HUDEP-2 (cell line): ENCODE measurements at regions not wholly inside any gene's neighbourhood (a gene's known extent, or its start where the extent isn't known, plus 50 kb on each side); places are given as distances from the start of the nearest gene placed in this dataset.

Experiments
- DNase-seq, 76 experiments: peaks; one replicate each; lab custom pipeline; 2025; ENCODE audit not compliant: unreplicated experiment in 76 of 76; lab: John Stamatoyannopoulos, UW

- DNase-seq, result no peak
These were observed 214.1 kb downstream of the HS3ST3B1 start for GRCh38 chr17:14514973-14515372.

DNA sequence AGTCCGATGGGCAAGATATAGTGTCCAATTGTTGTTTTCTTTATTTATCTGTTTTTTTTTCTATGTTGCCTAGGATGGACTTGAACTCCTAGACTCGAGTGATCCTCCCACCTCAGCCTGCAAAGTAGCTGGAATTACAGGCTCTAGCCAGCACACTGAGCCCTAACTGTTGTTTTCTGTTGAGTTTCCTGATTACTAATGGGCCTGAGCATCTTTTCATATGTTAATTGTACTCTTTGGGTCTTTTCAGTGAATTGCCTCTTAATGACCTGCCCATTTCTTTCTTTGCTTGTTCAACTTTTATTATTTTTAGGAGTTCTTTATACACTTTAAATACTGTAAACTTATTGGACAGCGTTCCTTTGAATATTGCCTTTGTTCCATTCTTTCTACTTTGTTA lies 213.0 kb downstream of the HS3ST3B1 start:
- no peak for DNase-seq

DNA sequence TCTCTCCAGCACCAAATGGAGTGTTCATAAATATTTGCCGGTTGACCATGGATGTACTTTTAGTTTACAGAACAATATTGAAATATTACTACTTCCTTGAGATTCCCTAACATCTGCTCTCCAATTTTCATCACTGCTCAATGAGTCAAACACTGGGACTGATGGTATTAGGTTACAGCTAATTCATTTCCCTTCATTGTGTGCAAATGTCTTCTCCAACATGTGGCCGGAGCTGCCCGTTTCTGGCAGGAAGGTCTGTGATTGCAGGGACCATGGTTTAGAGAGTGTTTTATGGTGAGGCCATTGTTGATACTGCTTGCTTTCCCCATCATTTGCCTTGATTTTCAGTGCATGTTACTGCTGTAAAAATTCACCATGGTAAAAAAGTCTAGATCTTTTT lies 209.3 kb downstream of the HS3ST3B1 start:
- DNase-seq, result no peak

DNA sequence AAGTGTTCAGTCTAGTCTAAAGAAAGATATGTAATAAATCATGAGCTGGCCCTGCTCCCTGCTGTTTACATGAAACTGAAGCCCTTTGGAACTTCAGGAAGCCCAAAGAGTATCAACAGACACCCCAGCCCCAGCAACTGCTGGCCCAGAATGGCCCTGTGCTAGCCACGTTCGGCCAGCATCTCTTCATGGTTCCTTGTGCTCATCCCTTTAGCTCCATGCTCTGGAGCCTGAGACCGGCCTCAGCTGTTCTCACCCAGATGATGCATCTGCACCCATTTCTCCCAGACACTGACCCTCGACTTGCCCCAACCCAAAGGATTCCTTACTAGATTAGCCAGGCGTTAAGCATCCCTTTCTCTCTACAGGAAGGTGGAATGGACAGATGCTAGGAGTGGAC lies 207.3 kb downstream of the HS3ST3B1 start:
- no peak for DNase-seq

DNA sequence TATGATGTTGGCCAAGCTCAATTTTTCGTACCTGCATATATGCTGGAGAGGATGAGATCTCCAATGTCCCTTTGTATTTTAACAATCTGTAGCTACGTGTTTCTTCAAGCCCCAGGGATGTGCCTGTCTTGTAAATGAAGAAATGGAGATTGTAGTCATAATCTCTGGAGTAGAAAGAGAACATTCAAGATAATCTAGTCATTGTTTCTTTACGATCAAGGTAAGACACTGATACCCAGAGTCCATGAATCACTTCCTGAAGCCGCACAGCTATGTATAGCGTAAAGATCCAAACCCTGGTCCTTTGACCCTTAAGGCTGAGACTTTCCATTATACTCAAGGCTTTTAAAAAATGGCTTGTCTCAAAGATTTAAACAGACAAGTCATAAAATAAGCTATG lies 205.5 kb downstream of the HS3ST3B1 start:
- DNase-seq, result no peak

DNA sequence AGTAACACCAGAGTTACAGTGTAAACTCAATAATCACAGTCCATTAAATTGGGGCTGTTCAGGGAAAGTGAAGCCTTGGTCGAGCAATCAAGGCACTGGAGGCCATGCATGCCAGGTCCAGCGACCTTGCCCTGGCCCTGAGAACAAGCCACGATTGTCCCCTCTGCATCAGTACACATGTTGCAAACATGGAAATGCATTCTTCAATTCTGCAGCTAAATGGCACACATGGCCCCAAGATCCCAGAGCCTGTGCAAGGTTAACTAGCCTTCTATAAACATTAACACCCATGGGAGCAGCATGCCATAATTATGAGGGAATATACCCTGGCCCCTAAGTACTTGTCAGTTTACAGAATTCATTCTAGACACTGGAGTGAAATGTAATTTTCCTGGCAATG lies 204.7 kb downstream of the HS3ST3B1 start:
- no peak for DNase-seq

- no peak for DNase-seq
These were observed 199.1 kb downstream of the HS3ST3B1 start for GRCh38 chr17:14499976-14500375.

DNA sequence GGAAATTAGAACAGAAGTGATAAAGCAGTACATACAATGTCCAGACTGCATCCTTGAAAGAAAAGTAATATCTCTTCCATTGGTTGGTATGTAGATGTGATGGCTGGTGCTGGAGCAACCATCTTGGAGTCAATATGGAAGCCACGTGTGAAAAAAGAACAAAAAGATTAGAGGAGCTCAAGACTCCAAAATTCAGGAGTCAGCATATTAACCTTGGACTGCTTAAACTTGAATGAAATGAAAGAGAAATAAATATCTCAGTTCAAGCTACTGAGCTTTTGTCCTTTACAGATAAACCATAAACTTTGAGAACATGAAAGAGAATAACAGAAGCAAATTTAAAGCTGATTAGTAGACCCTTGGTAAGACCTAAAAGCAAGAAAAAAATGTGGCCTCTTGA lies 197.9 kb downstream of the HS3ST3B1 start:
- no peak for DNase-seq

GRCh38 chr17:14494161-14494560 lies 193.3 kb downstream of the HS3ST3B1 start:
- no peak for DNase-seq

GRCh38 chr17:14489986-14490385 lies 189.1 kb downstream of the HS3ST3B1 start:
- DNase-seq, result no peak

GRCh38 chr17:14488958-14489550 lies 188.2 kb downstream of the HS3ST3B1 start:
- DNase-seq, result no peak

- no peak for DNase-seq
These were observed 186.2 kb downstream of the HS3ST3B1 start for GRCh38 chr17:14487068-14487467.

GRCh38 chr17:14482715-14483114 lies 181.8 kb downstream of the HS3ST3B1 start:
- DNase-seq, result no peak

- no peak for DNase-seq
These were observed 180.8 kb downstream of the HS3ST3B1 start for GRCh38 chr17:14481664-14482063.

- DNase-seq, result no peak
These were observed 173.7 kb downstream of the HS3ST3B1 start for GRCh38 chr17:14474591-14474990.

DNA sequence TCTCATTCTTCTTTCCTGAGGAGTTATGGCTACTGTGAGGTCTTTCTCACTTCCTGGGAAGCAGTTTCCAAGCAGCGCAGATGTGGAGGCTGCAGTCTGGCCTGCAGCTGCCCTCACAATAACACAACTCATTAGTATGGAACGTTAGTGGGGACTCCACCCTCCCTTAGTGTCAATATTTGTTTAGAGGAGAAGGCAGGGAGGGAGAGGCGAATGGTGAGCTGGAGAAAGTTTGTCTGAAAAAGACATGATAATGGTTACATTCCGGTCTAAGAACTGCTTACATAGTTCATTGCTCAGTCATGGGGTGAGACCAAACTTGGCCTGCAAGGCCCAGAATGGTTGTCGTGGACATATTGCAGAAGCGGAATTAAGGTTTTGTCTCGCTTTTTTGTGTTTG lies 170.2 kb downstream of the HS3ST3B1 start:
- DNase-seq, result no peak

DNA sequence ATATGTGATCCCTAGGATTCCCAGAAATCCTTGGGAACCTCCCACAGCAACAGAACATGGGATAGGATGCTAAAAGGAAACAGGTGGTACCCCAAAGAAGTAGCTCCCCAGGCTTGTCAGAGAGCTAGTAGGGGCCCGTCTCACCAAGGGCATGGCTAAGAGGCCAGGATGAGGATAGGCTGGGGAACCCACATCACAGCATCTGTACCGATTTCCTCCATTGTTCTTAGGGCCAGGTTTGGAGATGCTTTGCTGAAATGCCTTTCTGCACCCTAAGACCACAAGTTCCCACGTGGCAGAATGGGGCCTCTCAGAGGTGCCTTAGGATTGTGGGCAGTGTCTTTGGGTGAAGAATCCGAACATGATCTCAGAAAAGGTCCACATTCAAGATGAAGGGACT lies 169.5 kb downstream of the HS3ST3B1 start:
- DNase-seq, result no peak

DNA sequence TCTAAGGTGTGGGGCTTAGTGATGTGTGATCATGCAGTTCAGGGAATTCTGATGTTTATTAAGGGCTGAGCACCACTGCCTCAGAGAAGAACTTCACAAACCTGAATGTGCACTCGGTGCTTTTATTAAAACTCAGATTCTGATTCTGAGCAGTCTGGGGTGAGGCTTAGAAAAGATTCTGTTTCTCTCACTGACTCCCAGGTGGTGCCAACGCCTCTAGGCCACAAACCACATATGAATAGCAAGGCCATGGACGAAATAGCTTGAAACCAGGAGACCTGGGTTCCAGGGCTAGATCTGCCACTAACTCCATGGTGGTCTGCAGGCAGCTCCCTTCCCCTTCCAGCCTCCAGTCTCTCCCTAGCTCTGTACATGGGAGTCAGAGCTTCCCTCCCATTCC lies 169.1 kb downstream of the HS3ST3B1 start:
- DNase-seq, result no peak

DNA sequence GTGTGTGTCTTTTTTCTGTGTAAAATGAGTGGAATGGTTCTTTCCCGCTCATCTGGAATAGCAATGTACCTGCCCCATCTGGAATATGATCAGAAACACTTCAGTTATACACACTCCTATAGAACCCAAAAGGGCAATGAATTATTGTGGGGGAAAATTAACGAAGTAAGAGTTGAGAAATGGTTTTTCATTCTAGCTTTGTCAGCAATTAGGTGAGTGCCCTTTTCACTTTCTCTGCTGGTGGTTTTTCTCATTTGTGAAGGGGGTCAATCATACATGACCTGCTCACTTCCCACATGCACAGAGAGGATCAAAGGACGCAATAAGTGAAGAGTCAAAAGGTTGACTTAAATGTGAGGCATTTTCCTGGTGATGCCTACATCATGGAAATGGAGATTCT lies 168.0 kb downstream of the HS3ST3B1 start:
- DNase-seq, result no peak

GRCh38 chr17:14461227-14461548 lies 160.3 kb downstream of the HS3ST3B1 start:
- DNase-seq, result no peak

DNA sequence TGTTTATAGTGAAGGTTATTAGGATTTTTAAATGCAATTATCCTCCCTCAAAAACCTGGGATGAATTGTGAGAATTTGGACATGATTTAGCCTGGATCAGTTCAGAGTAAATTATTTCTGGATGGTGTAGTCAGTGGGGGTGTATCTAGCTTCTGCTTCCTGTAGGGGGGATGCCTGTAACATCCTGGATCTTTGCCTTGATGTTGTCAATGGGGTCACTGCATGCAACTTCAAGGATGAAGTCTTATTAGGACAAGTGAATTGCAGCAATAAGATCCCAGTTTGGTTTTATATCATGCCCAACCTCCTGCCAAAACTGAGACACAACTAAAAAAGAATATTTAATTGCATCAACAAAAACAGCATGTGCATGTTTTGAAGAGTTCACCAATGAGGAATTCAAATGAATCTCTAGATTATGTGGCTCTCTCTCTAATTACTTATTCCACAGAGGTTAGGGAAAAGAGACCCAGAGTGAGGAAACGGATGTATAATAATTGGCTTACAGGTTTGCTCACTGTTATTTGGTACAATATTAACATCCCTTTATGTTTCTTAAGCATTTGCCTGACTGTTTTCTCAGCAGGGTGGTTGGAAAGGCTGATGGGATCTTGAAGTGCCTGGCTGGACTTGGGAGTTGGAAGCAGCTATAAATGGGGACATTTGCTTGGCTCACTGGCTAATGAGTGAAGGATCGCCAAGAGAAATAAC lies 159.8 kb downstream of the HS3ST3B1 start:
- DNase-seq, result no peak

DNA sequence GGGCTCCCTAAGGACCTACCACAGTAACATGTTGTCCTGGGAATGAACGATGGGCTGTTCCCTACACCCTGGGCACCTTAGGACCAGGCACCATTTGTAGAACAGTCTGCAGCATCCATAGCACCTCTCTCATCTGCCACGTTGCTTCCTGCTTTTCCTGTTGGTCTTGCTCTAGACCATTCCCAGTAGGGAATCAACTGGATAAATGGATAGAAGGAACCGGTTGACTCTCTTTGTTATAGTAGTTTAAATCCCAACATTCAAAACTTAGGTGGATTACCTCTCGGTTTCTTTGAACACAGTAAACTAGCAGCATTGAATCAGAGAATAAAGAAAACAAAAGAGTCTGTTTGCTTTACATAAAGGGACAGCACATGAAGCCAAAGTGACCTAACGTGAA lies 159.1 kb downstream of the HS3ST3B1 start:
- DNase-seq, result no peak

- no peak for DNase-seq
These were observed 157.8 kb downstream of the HS3ST3B1 start for GRCh38 chr17:14458724-14459123.
